22Rv1 (cell line): ENCODE measurements at regions not wholly inside any gene's neighbourhood (a gene's known extent, or its start where the extent isn't known, plus 50 kb on each side); places are given as distances from the start of the nearest gene placed in this dataset.

Experiments used
- CTCF ChIP-seq: fragments of 450-650 bp; IDR thresholded peaks from 2 replicates; pipeline ENCODE4 v1.5.1; 2017; ENCODE audit warnings: mild to moderate bottlenecking
- ZFX ChIP-seq: fragments of 450-650 bp; IDR thresholded peaks from 2 replicates; pipeline ENCODE4 v1.6.1; 2017; ENCODE audit warnings: antibody characterized with exemption, borderline replicate concordance

- TF ChIP-seq CTCF: no peak
- no peak for TF ChIP-seq ZFX
These were observed 208.4 kb upstream of the NANOGP8 start for GRCh38 chr15:35293353-35294130.
